GM18505 (cell line): ENCODE measurements at regions not wholly inside any gene's neighbourhood (a gene's known extent, or its start where the extent isn't known, plus 50 kb on each side); places are given as distances from the start of the nearest gene placed in this dataset.

Source experiments
- ATAC-seq: cut with Tn5 transposase; IDR thresholded peaks from one replicate; pipeline ENCODE4 v1.9.1; 2021; ENCODE audit not compliant: unreplicated experiment
- POLR2A ChIP-seq: IDR thresholded peaks from 4 replicates; pipeline ENCODE4 v1.6.1; 2011; ENCODE audit warnings: borderline replicate concordance; ENCODE audit not compliant: insufficient read depth, insufficient read length; ENCODE audit errors: extremely low read depth

GRCh38 chr6:4380881-4381281, 245.5 kb upstream of the ECI2 start:
- TF ChIP-seq POLR2A: no peak
- no peak for ATAC-seq

GRCh38 chr6:4379958-4380357, 244.6 kb upstream of the ECI2 start:
- ATAC-seq: no peak
- no peak for TF ChIP-seq POLR2A

- TF ChIP-seq POLR2A: no peak
- no peak for ATAC-seq
These were observed 243.1 kb upstream of the ECI2 start for GRCh38 chr6:4378319-4378996.

- TF ChIP-seq POLR2A: no peak
- ATAC-seq: no peak
These were observed 242.2 kb upstream of the ECI2 start for GRCh38 chr6:4377603-4378002.

GRCh38 chr6:4374216-4374615, 238.8 kb upstream of the ECI2 start:
- no peak for ATAC-seq
- TF ChIP-seq POLR2A: no peak

GRCh38 chr6:4372866-4373265, 237.5 kb upstream of the ECI2 start:
- ATAC-seq: no peak
- TF ChIP-seq POLR2A: no peak

- TF ChIP-seq POLR2A: no peak
- no peak for ATAC-seq
These were observed 236.0 kb upstream of the ECI2 start for GRCh38 chr6:4371207-4371921.

GRCh38 chr6:4370066-4370465, 234.7 kb upstream of the ECI2 start:
- TF ChIP-seq POLR2A: no peak
- no peak for ATAC-seq

- ATAC-seq: no peak
- no peak for TF ChIP-seq POLR2A
These were observed 234.2 kb upstream of the ECI2 start for GRCh38 chr6:4369616-4370015.

- no peak for ATAC-seq
- TF ChIP-seq POLR2A: no peak
These were observed 233.3 kb upstream of the ECI2 start for GRCh38 chr6:4368649-4369048.

- no peak for TF ChIP-seq POLR2A
- ATAC-seq: no peak
These were observed 232.3 kb upstream of the ECI2 start for GRCh38 chr6:4367643-4368042.

- ATAC-seq: no peak
- TF ChIP-seq POLR2A: no peak
These were observed 231.4 kb upstream of the ECI2 start for GRCh38 chr6:4366635-4367395.

GRCh38 chr6:4365686-4366085, 230.3 kb upstream of the ECI2 start:
- no peak for TF ChIP-seq POLR2A

GRCh38 chr6:4364711-4365110, 229.3 kb upstream of the ECI2 start:
- ATAC-seq: no peak
- TF ChIP-seq POLR2A: no peak

More at GRCh38 chr6:4365686-4366085, 230.3 kb upstream of the ECI2 start:
- no peak for ATAC-seq
